Nephron progenitor cell (in vitro differentiated cells): ENCODE measurements at regions not wholly inside any gene's neighbourhood (a gene's known extent, or its start where the extent isn't known, plus 50 kb on each side); places are given as distances from the start of the nearest gene placed in this dataset.

Experiments used
- DNase-seq: peaks from one replicate; pipeline ENCODE4 v3.0.0; 2021
- H3K27ac Mint-ChIP-seq: 2 replicates; pipeline ENCODE4 v1.8.0; 2021; ENCODE audit warnings: mild to moderate bottlenecking, moderate library complexity, mixed read lengths
- H3K27me3 Mint-ChIP-seq: 2 replicates; pipeline ENCODE4 v1.8.0; 2021; ENCODE audit warnings: mild to moderate bottlenecking, low read depth, mixed read lengths; ENCODE audit not compliant: poor library complexity
- H3K36me3 Mint-ChIP-seq: 2 replicates; pipeline ENCODE4 v1.8.0; 2021; ENCODE audit warnings: low read depth, mixed read lengths
- H3K4me1 Mint-ChIP-seq: 2 replicates; pipeline ENCODE4 v1.8.0; 2021; ENCODE audit warnings: mixed read lengths
- H3K4me3 Mint-ChIP-seq: 2 replicates; pipeline ENCODE4 v1.8.0; 2021; ENCODE audit warnings: mild to moderate bottlenecking, moderate library complexity, mixed read lengths
- H3K9me3 Mint-ChIP-seq: 2 replicates; pipeline ENCODE4 v1.8.0; 2021; ENCODE audit warnings: mild to moderate bottlenecking, moderate library complexity, mixed read lengths
- CTCF ChIP-seq: fragments of 200-600 bp; sonication (generic); IDR thresholded peaks from 2 replicates; pipeline ENCODE4 v1.5.0; 2021; ENCODE audit warnings: antibody characterized with exemption

GRCh38 chr2:60267122-60267521 is 286.3 kb downstream of the BCL11A start:
- peaks cover 23% of the 10 kb centered on the region for H3K27me3 Mint-ChIP-seq
- H3K27ac Mint-ChIP-seq = no peak overlapping the region
- peaks cover 9% of the 10 kb centered on the region for H3K36me3 Mint-ChIP-seq
- TF ChIP-seq CTCF = no peak
- peaks cover 22% of the 10 kb centered on the region for H3K9me3 Mint-ChIP-seq
- no peak overlapping the region for H3K4me3 Mint-ChIP-seq
- H3K4me1 Mint-ChIP-seq = peaks cover 58% of the 10 kb centered on the region
- DNase-seq = no peak

GRCh38 chr2:60262178-60262577 is 291.3 kb downstream of the BCL11A start:
- Mint-ChIP-seq H3K27ac (no peak overlapping the region), H3K9me3 (peaks cover 18% of the 10 kb centered on the region), H3K27me3 (peaks cover 9% of the 10 kb centered on the region), H3K4me3 (no peak overlapping the region), H3K36me3 (peaks cover 9% of the 10 kb centered on the region), H3K4me1 (peaks cover 51% of the 10 kb centered on the region)
- no peak for DNase-seq
- TF ChIP-seq CTCF = no peak

- DNase-seq = no peak
- peaks cover 23% of the 10 kb centered on the region for H3K27me3 Mint-ChIP-seq
- TF ChIP-seq CTCF = no peak
- peaks cover 5% of the 10 kb centered on the region for H3K36me3 Mint-ChIP-seq
- peaks cover 8% of the 10 kb centered on the region for H3K9me3 Mint-ChIP-seq
- no peak overlapping the region for H3K27ac Mint-ChIP-seq
- H3K4me3 Mint-ChIP-seq = no peak overlapping the region
- peaks cover 42% of the 10 kb centered on the region for H3K4me1 Mint-ChIP-seq
These were observed 292.7 kb downstream of the BCL11A start for GRCh38 chr2:60260639-60261296.

GRCh38 chr2:60259781-60260180 is 293.7 kb downstream of the BCL11A start:
- peaks cover 34% of the 10 kb centered on the region for H3K4me1 Mint-ChIP-seq
- TF ChIP-seq CTCF = no peak
- DNase-seq = no peak
- H3K27me3 Mint-ChIP-seq = peaks cover 27% of the 10 kb centered on the region
- H3K4me3 Mint-ChIP-seq = no peak overlapping the region
- peaks cover under 1% of the 10 kb centered on the region for H3K36me3 Mint-ChIP-seq
- H3K27ac Mint-ChIP-seq = no peak overlapping the region
- H3K9me3 Mint-ChIP-seq = peaks cover 3% of the 10 kb centered on the region

GRCh38 chr2:60252581-60253150 is 300.8 kb downstream of the BCL11A start:
- Mint-ChIP-seq H3K36me3 (no peaks in the 10 kb centered on the region), H3K27ac (no peak overlapping the region), H3K9me3 (no peaks in the 10 kb centered on the region), H3K4me3 (no peak overlapping the region), H3K4me1 (peaks cover 13% of the 10 kb centered on the region), H3K27me3 (peaks cover 49% of the 10 kb centered on the region)
- TF ChIP-seq CTCF = no peak
- no peak for DNase-seq

- Mint-ChIP-seq H3K36me3 (no peaks in the 10 kb centered on the region), H3K4me1 (peaks cover 26% of the 10 kb centered on the region), H3K27ac (no peak overlapping the region), H3K4me3 (no peak overlapping the region), H3K27me3 (peaks cover 47% of the 10 kb centered on the region), H3K9me3 (no peaks in the 10 kb centered on the region)
- no peak for DNase-seq
- TF ChIP-seq CTCF = no peak
These were observed 302.2 kb downstream of the BCL11A start for GRCh38 chr2:60251247-60251646.
